HUDEP-2 (cell line): ENCODE measurements at regions not wholly inside any gene's neighbourhood (a gene's known extent, or its start where the extent isn't known, plus 50 kb on each side); places are given as distances from the start of the nearest gene placed in this dataset.

ENCODE experiments used
- DNase-seq, 76 experiments: peaks; one replicate each; lab custom pipeline; 2025; ENCODE audit not compliant: unreplicated experiment in 76 of 76; lab: John Stamatoyannopoulos, UW

DNA sequence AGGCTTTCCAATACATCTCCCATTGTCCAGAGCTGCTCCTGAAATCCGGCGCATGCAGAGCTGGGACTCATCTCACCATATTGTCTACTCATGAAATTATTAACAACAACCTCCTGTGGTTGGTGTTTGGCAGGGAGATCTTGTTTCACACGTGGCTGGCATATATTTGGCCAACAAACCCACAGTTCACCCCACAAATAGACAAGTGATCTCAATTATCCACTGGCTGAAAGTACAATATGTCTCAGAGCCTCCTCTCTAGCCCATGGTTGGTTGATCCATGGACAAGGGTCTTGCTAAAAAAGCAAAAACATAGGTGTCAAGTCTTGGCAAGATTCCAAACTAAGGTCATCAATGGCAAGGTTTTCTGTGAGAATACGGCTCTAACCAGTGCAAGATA is 386.9 kb downstream of the ETS1 start:
- no peak for DNase-seq

- DNase-seq: no peak
Measured at GRCh38 chr11:128198216-128198772, 389.1 kb downstream of the ETS1 start.

DNA sequence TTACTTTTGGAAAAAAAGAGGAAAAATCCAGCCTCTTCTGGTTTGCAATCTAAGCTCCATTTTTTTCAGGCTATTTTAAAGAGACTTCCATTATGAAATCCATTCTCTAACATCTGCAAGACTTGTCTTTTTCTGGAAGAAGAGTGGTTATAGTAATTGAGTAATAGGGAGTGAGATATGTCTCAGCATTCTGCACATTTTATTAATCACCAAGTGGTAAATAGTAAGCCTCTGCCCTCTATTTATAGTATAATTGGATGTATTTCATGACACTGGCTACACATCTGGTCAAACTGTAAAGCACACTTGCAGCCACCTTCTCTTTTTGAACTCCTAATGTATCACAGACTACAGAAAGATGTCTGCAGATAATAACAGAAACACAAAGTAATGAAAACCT is 391.1 kb downstream of the ETS1 start:
- DNase-seq: no peak

DNA sequence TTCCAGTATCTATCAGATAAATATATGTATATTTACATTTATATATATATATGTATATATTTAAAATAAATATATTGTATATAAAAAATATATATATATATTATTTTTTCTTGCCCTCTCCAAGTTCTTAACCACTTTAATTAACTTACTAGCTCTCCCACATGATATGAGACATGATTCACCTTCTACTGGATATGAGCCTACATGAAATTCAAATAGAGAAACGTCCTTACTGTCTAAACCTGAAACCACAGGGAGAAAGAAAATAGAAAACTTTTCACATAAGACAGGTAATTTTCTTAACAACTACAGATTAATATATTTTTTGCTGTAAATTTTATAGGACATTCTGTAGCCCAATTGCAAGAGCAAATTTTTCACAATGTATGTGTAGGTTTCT is 391.6 kb downstream of the ETS1 start:
- no peak for DNase-seq

- DNase-seq: no peak
Measured at GRCh38 chr11:128195057-128195751, 392.2 kb downstream of the ETS1 start.

GRCh38 chr11:128194216-128194615 is 393.1 kb downstream of the ETS1 start:
- DNase-seq: no peak

GRCh38 chr11:128193615-128194014 is 393.7 kb downstream of the ETS1 start:
- no peak for DNase-seq

DNA sequence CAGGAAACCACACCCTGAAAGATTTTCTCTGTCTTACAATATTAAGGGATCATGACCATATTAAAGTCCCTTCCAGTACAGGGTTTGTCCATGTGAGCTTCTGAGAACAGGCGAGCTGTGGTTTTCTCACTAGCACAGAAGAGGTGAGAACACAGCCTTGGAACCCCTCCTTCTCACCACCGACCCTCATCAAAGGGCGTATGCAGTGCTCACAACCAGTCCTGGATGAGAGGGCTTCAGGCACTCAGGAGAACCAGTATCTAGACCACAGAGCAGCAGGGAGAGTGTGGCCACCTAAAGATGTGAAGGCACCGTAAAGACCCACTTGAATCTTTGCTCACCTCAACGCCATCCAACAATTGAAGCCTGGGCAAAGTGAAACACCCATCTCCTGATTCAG is 397.0 kb downstream of the ETS1 start:
- DNase-seq: no peak

GRCh38 chr11:128189823-128190222 is 397.5 kb downstream of the ETS1 start:
- DNase-seq: no peak

- DNase-seq: no peak
Measured at GRCh38 chr11:128188346-128189004, 398.9 kb downstream of the ETS1 start.

GRCh38 chr11:128187835-128188234 is 399.5 kb downstream of the ETS1 start:
- no peak for DNase-seq

- no peak for DNase-seq
Measured at GRCh38 chr11:128187377-128187776, 400.0 kb downstream of the ETS1 start.

GRCh38 chr11:128184981-128185380 is 402.4 kb downstream of the ETS1 start:
- no peak for DNase-seq

GRCh38 chr11:128182844-128183243 is 404.5 kb downstream of the ETS1 start:
- DNase-seq: peak in 6 of 76 experiments; percentile 3 to 67 (median 51)

DNA sequence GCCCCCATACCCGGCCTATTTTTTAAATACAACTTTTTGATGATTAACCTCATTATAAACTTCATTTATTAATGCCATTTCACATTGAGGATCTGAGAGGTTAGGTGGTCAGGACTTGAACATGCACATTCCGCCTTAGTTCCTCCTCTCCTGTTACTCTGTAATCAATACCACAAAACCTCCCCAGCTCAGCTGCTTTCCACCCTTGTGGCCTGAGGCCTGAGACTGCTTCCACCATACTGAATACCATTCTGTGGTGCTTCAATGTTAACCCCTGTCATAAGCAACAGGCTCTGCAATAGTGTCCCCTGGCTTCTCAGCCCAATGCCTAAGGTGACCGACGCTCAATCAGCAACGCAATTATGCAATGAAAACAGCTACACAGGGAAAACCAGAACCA is 405.4 kb downstream of the ETS1 start:
- DNase-seq: no peak

DNA sequence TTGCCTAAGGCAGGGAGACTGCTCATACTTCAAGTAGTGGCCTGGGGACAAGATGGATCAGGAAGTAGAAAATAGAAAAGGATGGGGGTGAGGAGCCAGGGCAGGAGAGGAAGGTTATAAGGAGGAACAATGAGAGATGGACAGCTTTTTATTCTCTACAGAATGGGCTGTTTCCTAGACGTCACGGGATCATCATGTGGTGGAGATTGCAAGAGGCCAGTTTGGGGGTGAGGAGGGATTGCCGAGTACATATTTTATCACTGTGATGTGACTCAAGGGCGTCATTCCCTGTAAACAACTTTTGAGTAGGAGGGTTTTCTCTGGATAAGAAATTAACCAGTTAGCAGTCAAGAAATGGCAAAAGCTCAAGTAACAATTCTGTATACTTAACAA is 406.3 kb downstream of the ETS1 start:
- no peak for DNase-seq

DNA sequence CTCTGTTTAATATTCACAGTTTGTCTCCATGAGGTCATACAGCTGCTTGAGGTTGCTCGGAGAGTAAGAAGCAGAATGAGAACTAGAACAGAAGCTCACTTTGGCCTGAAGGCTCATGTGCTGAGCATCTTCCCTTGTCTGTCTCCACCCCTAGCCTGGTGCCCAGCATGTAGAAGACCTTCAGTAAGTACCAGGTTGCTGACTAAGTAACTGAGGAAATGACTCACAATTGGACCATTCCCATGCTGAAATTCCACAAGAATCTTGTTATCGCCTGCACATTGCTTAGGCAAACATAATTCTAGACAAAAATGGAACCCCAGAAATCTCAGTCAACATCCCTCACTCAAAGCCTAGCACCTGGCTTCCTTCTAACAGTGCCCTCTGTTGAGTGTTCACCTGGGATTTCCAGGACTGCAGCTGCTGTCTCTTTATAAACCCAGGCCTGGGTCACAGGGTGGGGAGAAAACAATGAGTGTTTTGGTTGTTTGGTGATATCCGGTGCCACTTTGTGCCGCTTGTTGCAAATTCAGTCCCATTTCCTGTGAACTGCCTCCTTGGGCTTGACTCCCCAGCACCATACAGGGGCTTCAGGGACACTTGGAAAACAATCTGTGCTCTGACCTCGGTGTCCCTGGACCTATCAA is 406.8 kb downstream of the ETS1 start:
- no peak for DNase-seq

GRCh38 chr11:128179512-128179911 is 407.8 kb downstream of the ETS1 start:
- DNase-seq: no peak

DNA sequence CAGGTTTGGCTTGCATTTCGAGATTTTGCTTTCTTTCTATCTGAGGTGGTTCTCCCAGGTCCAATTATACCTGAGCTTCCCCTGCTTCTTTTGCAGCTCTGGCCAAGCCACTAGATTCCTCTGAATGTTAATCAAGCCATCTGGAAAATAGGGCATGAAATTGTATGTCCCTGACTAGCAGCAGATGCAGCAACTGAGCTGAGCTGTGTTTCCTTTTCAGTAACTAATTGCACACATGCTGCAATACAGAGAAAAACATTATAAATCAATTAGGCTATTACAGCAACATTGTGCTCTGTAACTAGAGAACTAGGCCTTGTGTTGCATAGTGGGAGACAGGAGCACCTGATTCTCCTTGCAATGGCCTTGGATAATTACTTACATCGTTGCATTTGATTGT is 408.3 kb downstream of the ETS1 start:
- no peak for DNase-seq

DNA sequence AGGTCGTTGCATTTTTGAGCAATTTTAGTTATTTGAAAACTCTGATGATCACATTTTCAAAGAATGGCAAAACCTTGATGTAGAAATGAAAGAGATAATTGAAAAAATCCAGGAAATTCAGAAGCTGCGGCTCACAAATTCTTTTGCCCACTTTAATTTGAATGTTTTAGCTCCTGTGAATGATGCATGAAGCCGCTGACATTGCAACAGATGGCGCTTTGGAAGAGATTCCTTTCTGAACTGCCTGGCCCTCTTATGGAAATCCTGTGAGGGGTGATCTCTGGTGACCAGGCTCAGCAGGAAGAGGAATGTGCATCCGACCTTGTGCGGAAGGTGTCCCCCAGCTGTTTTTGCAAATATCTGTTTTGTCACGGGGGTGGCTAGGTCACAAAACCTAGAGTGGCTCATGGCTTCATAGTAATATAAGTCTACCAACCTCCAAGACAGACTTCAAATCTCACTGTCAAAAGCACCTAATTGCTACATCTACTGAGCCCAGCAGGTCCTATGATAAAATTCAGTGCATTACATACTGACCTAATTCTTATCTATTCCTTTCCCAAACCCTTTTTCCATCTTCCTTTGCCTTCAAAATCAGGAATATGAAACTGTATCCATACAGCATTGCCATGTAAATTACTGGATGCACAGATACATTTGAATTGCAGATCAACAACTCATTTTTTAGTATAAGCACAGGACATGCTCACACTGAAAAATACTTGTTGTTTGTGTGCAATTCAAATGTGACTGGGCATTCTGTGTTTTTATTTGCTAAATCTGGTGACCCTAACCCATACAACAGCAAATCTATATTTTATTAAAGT is 412.7 kb downstream of the ETS1 start:
- DNase-seq: no peak
